ENCODE measurements at regions not wholly inside any gene's neighbourhood (a gene's known extent, or its start where the extent isn't known, plus 50 kb on each side); places are given as distances from the start of the nearest gene placed in this dataset.

- H3K9me3 ChIP-seq: no peaks in the 10 kb centered on the region
- ChIA-PET POLR2A (interaction anchor here (0.6 kb wide), 1 partner anchor 22 kb away, joined by 3 read pairs; no protein-coding TSS in a partner anchor), CTCF (interaction anchor here (3.2 kb wide), 1 partner anchor 231 kb away, joined by 9 read pairs; no protein-coding TSS in a partner anchor)
- H3K36me3 ChIP-seq (replicated peaks in 1 of 2; ENCODE audit: control insufficient read depth in 1 of 2, insufficient read depth in 2 of 2, low read length in 1 of 2): no peaks in the 10 kb centered on the region
- H3K27ac ChIP-seq (ENCODE audit: low read depth in 2 of 2, low read length in 1 of 2): peak overlapping the region; percentile 65 to 99; a peak in 3 of 4 replicates
- no peak for DNase-seq
- H3K9ac ChIP-seq: no peak overlapping the region; the same call in 1 of the 2 replicates
- no peaks in the 10 kb centered on the region for H3K79me2 ChIP-seq (ENCODE audit: insufficient read depth)
- H3K27me3 ChIP-seq (ENCODE audit: insufficient read depth): no peaks in the 10 kb centered on the region
- peaks cover 0 to 17% of the 10 kb centered on the region in 2 experiments; a peak in 2 of 4 replicates for H3K4me1 ChIP-seq (ENCODE audit: control insufficient read depth in 1 of 2, insufficient read depth in 2 of 2, low read depth in 1 of 2, low read length in 1 of 2)
- no peak overlapping the region for H3K4me3 ChIP-seq (ENCODE audit: low read depth in 2 of 2, low read length in 1 of 2)
- peak overlapping the region; percentile 47; the same call in 1 of the 2 replicates for H3K4me2 ChIP-seq
- no peaks in the 10 kb centered on the region for H4K20me1 ChIP-seq (ENCODE audit: insufficient read depth)
- no peak for TF ChIP-seq GATA2 (CRISPR knock-in tag; IDR thresholded peaks at IDR 0.05)
- TF ChIP-seq GABPA (IDR thresholded peaks at IDR 0.05; ENCODE audit: low read depth): no peak
- no peak for TF ChIP-seq USF1 (IDR thresholded peaks at IDR 0.05; ENCODE audit: borderline replicate concordance, low read depth)
- TF ChIP-seq FOXM1 (IDR thresholded peaks at IDR 0.05; ENCODE audit: low read depth): no peak
- no peak for TF ChIP-seq JUND (IDR thresholded peaks at IDR 0.05)
- TF ChIP-seq, protein P1, sequence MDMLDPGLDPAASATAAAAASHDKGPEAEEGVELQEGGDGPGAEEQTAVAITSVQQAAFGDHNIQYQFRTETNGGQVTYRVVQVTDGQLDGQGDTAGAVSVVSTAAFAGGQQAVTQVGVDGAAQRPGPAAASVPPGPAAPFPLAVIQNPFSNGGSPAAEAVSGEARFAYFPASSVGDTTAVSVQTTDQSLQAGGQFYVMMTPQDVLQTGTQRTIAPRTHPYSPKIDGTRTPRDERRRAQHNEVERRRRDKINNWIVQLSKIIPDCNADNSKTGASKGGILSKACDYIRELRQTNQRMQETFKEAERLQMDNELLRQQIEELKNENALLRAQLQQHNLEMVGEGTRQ (IDR thresholded peaks at IDR 0.05; ENCODE audit: borderline replicate concordance, low read depth, low read length): no peak
- no peak for TF ChIP-seq MEF2A (IDR thresholded peaks at IDR 0.05; ENCODE audit: borderline replicate concordance, low read depth)
- TF ChIP-seq FOSL2 (IDR thresholded peaks at IDR 0.05; ENCODE audit: borderline replicate concordance, low read depth): no peak
- TF ChIP-seq RAD21 (IDR thresholded peaks at IDR 0.05; ENCODE audit: low read length): no peak
- no peak for TF ChIP-seq TCF12 (IDR thresholded peaks at IDR 0.05)
- no peak for TF ChIP-seq REST (IDR thresholded peaks at IDR 0.05; ENCODE audit: low read depth, low read length)
- no peaks in the 10 kb centered on the region for H3K9me2 ChIP-seq
- H3F3A ChIP-seq (replicated peaks; ENCODE audit: insufficient read depth): peaks cover 30% of the 10 kb centered on the region
- H2AFZ ChIP-seq (ENCODE audit: low read depth): no peak overlapping the region
These were observed 94.6 kb downstream of the DACT1 start for GRCh38 chr14:58732387-58732786.
